ENCODE measurements at regions not wholly inside any gene's neighbourhood (a gene's known extent, or its start where the extent isn't known, plus 50 kb on each side); places are given as distances from the start of the nearest gene placed in this dataset.
A peak's percentile ranks its signal among the peaks of the same experiment; 100 is the strongest.

- DNase-seq (peak in 1 of 2 donors; percentile 2), ATAC-seq (replicated peaks in 1 of 2) (no peak)
- no peaks in the 10 kb centered on the region for H3K27me3 Mint-ChIP-seq (ENCODE audit: low read depth)
- H3K4me1 Mint-ChIP-seq (ENCODE audit: low read depth) = peaks cover 4% of the 10 kb centered on the region
- no peak overlapping the region for H3K27ac Mint-ChIP-seq
- H3K36me3 Mint-ChIP-seq (ENCODE audit: insufficient read depth in 2 of 2) = no peaks in the 10 kb centered on the region
- no peak overlapping the region for H3K4me3 Mint-ChIP-seq
- H3K9me3 Mint-ChIP-seq = no peaks in the 10 kb centered on the region
Observed at GRCh38 chr21:33121715-33122475, 52.0 kb downstream of the OLIG1 start.

GRCh38 chr21:33122507-33122906 is 52.6 kb downstream of the OLIG1 start:
- Mint-ChIP-seq H3K27me3 (ENCODE audit: low read depth) (peaks cover 1% of the 10 kb centered on the region), H3K27ac (no peak overlapping the region), H3K9me3 (no peaks in the 10 kb centered on the region), H3K4me3 (no peak overlapping the region), H3K36me3 (ENCODE audit: insufficient read depth in 2 of 2) (no peaks in the 10 kb centered on the region), H3K4me1 (ENCODE audit: low read depth) (peaks cover 7% of the 10 kb centered on the region)
- DNase-seq = no peak
- no peak for ATAC-seq (replicated peaks in 1 of 2)

- ATAC-seq (replicated peaks in 1 of 2) (peak in 1 of 2 donors; percentile 27), DNase-seq (no peak)
- Mint-ChIP-seq H3K4me1 (ENCODE audit: low read depth) (peaks cover 11% of the 10 kb centered on the region), H3K27me3 (ENCODE audit: low read depth) (peaks cover 10% of the 10 kb centered on the region), H3K36me3 (ENCODE audit: insufficient read depth in 2 of 2) (no peaks in the 10 kb centered on the region), H3K4me3 (no peak overlapping the region), H3K27ac (no peak overlapping the region), H3K9me3 (no peaks in the 10 kb centered on the region)
Observed at GRCh38 chr21:33123374-33124123, 53.6 kb downstream of the OLIG1 start.

GRCh38 chr21:33124889-33125288 is 54.9 kb downstream of the OLIG1 start:
- H3K9me3 Mint-ChIP-seq = no peaks in the 10 kb centered on the region
- H3K36me3 Mint-ChIP-seq (ENCODE audit: insufficient read depth in 2 of 2) = no peaks in the 10 kb centered on the region
- no peak overlapping the region for H3K4me3 Mint-ChIP-seq
- no peak for DNase-seq
- H3K27ac Mint-ChIP-seq = no peak overlapping the region
- H3K27me3 Mint-ChIP-seq (ENCODE audit: low read depth) = peaks cover 14% of the 10 kb centered on the region
- ATAC-seq (replicated peaks in 1 of 2) = no peak
- H3K4me1 Mint-ChIP-seq (ENCODE audit: low read depth) = peaks cover 11% of the 10 kb centered on the region

- no peak overlapping the region for H3K27ac Mint-ChIP-seq
- ATAC-seq (replicated peaks in 1 of 2) = no peak
- peaks cover 11% of the 10 kb centered on the region for H3K4me1 Mint-ChIP-seq (ENCODE audit: low read depth)
- no peak overlapping the region for H3K4me3 Mint-ChIP-seq
- no peaks in the 10 kb centered on the region for H3K36me3 Mint-ChIP-seq (ENCODE audit: insufficient read depth in 2 of 2)
- peaks cover 14% of the 10 kb centered on the region for H3K27me3 Mint-ChIP-seq (ENCODE audit: low read depth)
- H3K9me3 Mint-ChIP-seq = no peaks in the 10 kb centered on the region
- DNase-seq = no peak
Observed at GRCh38 chr21:33125680-33126375, 55.9 kb downstream of the OLIG1 start.

GRCh38 chr21:33126569-33126968 is 56.6 kb downstream of the OLIG1 start:
- Mint-ChIP-seq H3K4me3 (no peak overlapping the region), H3K27me3 (ENCODE audit: low read depth) (peaks cover 16% of the 10 kb centered on the region), H3K9me3 (no peaks in the 10 kb centered on the region), H3K4me1 (ENCODE audit: low read depth) (peaks cover 11% of the 10 kb centered on the region), H3K36me3 (ENCODE audit: insufficient read depth in 2 of 2) (no peaks in the 10 kb centered on the region), H3K27ac (no peak overlapping the region)
- no peak for DNase-seq
- no peak for ATAC-seq (replicated peaks in 1 of 2)

- no peak overlapping the region for H3K27ac Mint-ChIP-seq
Observed at GRCh38 chr21:33127154-33127867, 57.4 kb downstream of the OLIG1 start.

GRCh38 chr21:33127868-33128242 is 57.9 kb downstream of the OLIG1 start:
- DNase-seq (no peak), ATAC-seq (replicated peaks in 1 of 2) (no peak)
- peaks cover 11% of the 10 kb centered on the region for H3K4me1 Mint-ChIP-seq (ENCODE audit: low read depth)
- H3K27ac Mint-ChIP-seq = no peak overlapping the region
- peaks cover 19% of the 10 kb centered on the region for H3K27me3 Mint-ChIP-seq (ENCODE audit: low read depth)
- no peak overlapping the region for H3K4me3 Mint-ChIP-seq
- no peaks in the 10 kb centered on the region for H3K36me3 Mint-ChIP-seq (ENCODE audit: insufficient read depth in 2 of 2)
- no peaks in the 10 kb centered on the region for H3K9me3 Mint-ChIP-seq

More at GRCh38 chr21:33127154-33127867, 57.4 kb downstream of the OLIG1 start:
- Mint-ChIP-seq H3K9me3 (no peaks in the 10 kb centered on the region), H3K36me3 (ENCODE audit: insufficient read depth in 2 of 2) (no peaks in the 10 kb centered on the region), H3K27me3 (ENCODE audit: low read depth) (peaks cover 19% of the 10 kb centered on the region), H3K4me1 (ENCODE audit: low read depth) (peaks cover 11% of the 10 kb centered on the region), H3K4me3 (peak overlapping the region; percentile 66 to 77)
- DNase-seq (peak; percentile 73 to 76), ATAC-seq (replicated peaks in 1 of 2) (peak; percentile 77 to 83)

GRCh38 chr21:33128538-33128937 is 58.6 kb downstream of the OLIG1 start:
- no peak for DNase-seq
- Mint-ChIP-seq H3K9me3 (no peaks in the 10 kb centered on the region), H3K4me1 (ENCODE audit: low read depth) (peaks cover 11% of the 10 kb centered on the region), H3K27me3 (ENCODE audit: low read depth) (peaks cover 19% of the 10 kb centered on the region), H3K36me3 (ENCODE audit: insufficient read depth in 2 of 2) (no peaks in the 10 kb centered on the region), H3K4me3 (no peak overlapping the region), H3K27ac (no peak overlapping the region)
- ATAC-seq (replicated peaks in 1 of 2) = no peak

- H3K27me3 Mint-ChIP-seq (ENCODE audit: low read depth) = peaks cover 19% of the 10 kb centered on the region
- H3K4me3 Mint-ChIP-seq = no peak overlapping the region
- no peak overlapping the region for H3K27ac Mint-ChIP-seq
- DNase-seq (no peak), ATAC-seq (replicated peaks in 1 of 2) (no peak)
- H3K9me3 Mint-ChIP-seq = no peaks in the 10 kb centered on the region
- H3K36me3 Mint-ChIP-seq (ENCODE audit: insufficient read depth in 2 of 2) = no peaks in the 10 kb centered on the region
- peaks cover 8% of the 10 kb centered on the region for H3K4me1 Mint-ChIP-seq (ENCODE audit: low read depth)
Observed at GRCh38 chr21:33132054-33132453, 62.1 kb downstream of the OLIG1 start.

GRCh38 chr21:33133892-33134291 is 64.0 kb downstream of the OLIG1 start:
- ATAC-seq (replicated peaks in 1 of 2) (no peak), DNase-seq (no peak)
- no peaks in the 10 kb centered on the region for H3K4me1 Mint-ChIP-seq (ENCODE audit: low read depth)
- no peak overlapping the region for H3K4me3 Mint-ChIP-seq
- H3K36me3 Mint-ChIP-seq (ENCODE audit: insufficient read depth in 2 of 2) = no peaks in the 10 kb centered on the region
- H3K9me3 Mint-ChIP-seq = no peaks in the 10 kb centered on the region
- H3K27ac Mint-ChIP-seq = no peak overlapping the region
- H3K27me3 Mint-ChIP-seq (ENCODE audit: low read depth) = peaks cover 5% of the 10 kb centered on the region

GRCh38 chr21:33135925-33136324 is 66.0 kb downstream of the OLIG1 start:
- Mint-ChIP-seq H3K27ac (no peak overlapping the region), H3K36me3 (ENCODE audit: insufficient read depth in 2 of 2) (no peaks in the 10 kb centered on the region), H3K27me3 (ENCODE audit: low read depth) (peaks cover 15% of the 10 kb centered on the region), H3K4me3 (no peak overlapping the region), H3K4me1 (ENCODE audit: low read depth) (no peaks in the 10 kb centered on the region), H3K9me3 (no peaks in the 10 kb centered on the region)
- DNase-seq (no peak), ATAC-seq (replicated peaks in 1 of 2) (no peak)

All from activated T-cell treated with anti-CD3 and anti-CD28 coated beads, Interleukin-2, amount 50 U/mL, for 72 hours (primary cell).